H9 (cell line): ENCODE measurements at regions not wholly inside any gene's neighbourhood (a gene's known extent, or its start where the extent isn't known, plus 50 kb on each side); places are given as distances from the start of the nearest gene placed in this dataset.

Experiments
- DNase-seq: peaks from one replicate; pipeline ENCODE4 v3.0.0-alpha.2; 2017
- H2AFZ ChIP-seq: one replicate; pipeline ENCODE4 v1.6.1; 2013; ENCODE audit warnings: mild to moderate bottlenecking, low read length, control low read depth, moderate library complexity
- H2AK5ac ChIP-seq: 2 replicates; pipeline ENCODE4 v1.6.1; 2013; ENCODE audit warnings: low read length, control low read depth, mixed read lengths; ENCODE audit not compliant: insufficient read length
- H2BK120ac ChIP-seq: one replicate; pipeline ENCODE4 v1.6.1; 2013; ENCODE audit warnings: low read depth, mild to moderate bottlenecking, low read length, control low read depth, inconsistent platforms; ENCODE audit not compliant: poor library complexity, severe bottlenecking
- H2BK12ac ChIP-seq: 2 replicates; pipeline ENCODE4 v1.6.1; 2013; ENCODE audit warnings: low read length, control low read depth, mixed read lengths, low read depth; ENCODE audit not compliant: insufficient read length
- H2BK15ac ChIP-seq: 2 replicates; pipeline ENCODE4 v1.6.1; 2013; ENCODE audit warnings: low read depth, low read length, control low read depth
- H2BK20ac ChIP-seq: one replicate; pipeline ENCODE4 v1.6.1; 2013; ENCODE audit warnings: low read depth, mild to moderate bottlenecking, low read length, control low read depth, inconsistent platforms; ENCODE audit not compliant: poor library complexity, severe bottlenecking
- H2BK5ac ChIP-seq: 2 replicates; pipeline ENCODE4 v1.6.1; 2013; ENCODE audit warnings: low read length, control low read depth, mixed read lengths; ENCODE audit not compliant: insufficient read length
- H3K14ac ChIP-seq: 2 replicates; pipeline ENCODE4 v1.6.1; 2013; ENCODE audit warnings: low read length, control low read depth; ENCODE audit not compliant: insufficient read depth
- H3K18ac ChIP-seq: 2 replicates; pipeline ENCODE4 v1.6.1; 2013; ENCODE audit warnings: low read depth, mild to moderate bottlenecking, mixed read lengths, low read length, control low read depth; ENCODE audit not compliant: insufficient read length
- H3K23ac ChIP-seq: 2 replicates; pipeline ENCODE4 v1.6.1; 2013; ENCODE audit warnings: low read length, control low read depth, mixed read lengths, low read depth; ENCODE audit not compliant: insufficient read length
- H3K23me2 ChIP-seq: 2 replicates; pipeline ENCODE4 v1.6.1; 2013; ENCODE audit warnings: low read depth, mild to moderate bottlenecking, mixed read lengths, low read length, control low read depth; ENCODE audit not compliant: insufficient read length, poor library complexity, severe bottlenecking
- H3K27ac ChIP-seq: 2 replicates; pipeline ENCODE4 v1.5.1; 2013; ENCODE audit warnings: low read length, control low read depth, mixed read lengths, low read depth; ENCODE audit not compliant: insufficient read length
- H3K27me3 ChIP-seq: 2 replicates; pipeline ENCODE4 v1.6.1; 2013; ENCODE audit warnings: low read length, control low read depth, inconsistent platforms; ENCODE audit not compliant: insufficient read depth
- H3K4ac ChIP-seq: 2 replicates; pipeline ENCODE4 v1.6.1; 2013; ENCODE audit warnings: low read depth, mild to moderate bottlenecking, control low read depth, inconsistent platforms, low read length, moderate library complexity
- H3K4me1 ChIP-seq: 2 replicates; pipeline ENCODE4 v1.6.1; 2013; ENCODE audit warnings: low read length, control low read depth, inconsistent platforms; ENCODE audit not compliant: insufficient read depth
- H3K4me2 ChIP-seq: 2 replicates; pipeline ENCODE4 v1.6.1; 2013; ENCODE audit warnings: low read length, control low read depth, mixed read lengths; ENCODE audit not compliant: insufficient read length, insufficient read depth
- H3K56ac ChIP-seq: 2 replicates; pipeline ENCODE4 v1.6.1; 2013; ENCODE audit warnings: low read depth, mild to moderate bottlenecking, mixed read lengths, low read length, control low read depth; ENCODE audit not compliant: insufficient read length
- H3K79me1 ChIP-seq: 2 replicates; pipeline ENCODE4 v1.6.1; 2013; ENCODE audit warnings: low read depth, mild to moderate bottlenecking, moderate library complexity, low read length, control low read depth, inconsistent platforms; ENCODE audit not compliant: insufficient read depth, poor library complexity, severe bottlenecking
- H3K79me2 ChIP-seq: 2 replicates; pipeline ENCODE4 v1.6.1; 2013; ENCODE audit warnings: low read length, control low read depth, inconsistent platforms; ENCODE audit not compliant: insufficient read depth
- H3K9ac ChIP-seq: 2 replicates; pipeline ENCODE4 v1.6.1; 2013; ENCODE audit warnings: low read length, control low read depth, mixed read lengths; ENCODE audit not compliant: insufficient read length; ENCODE audit errors: extremely low read depth
- H3K9me3 ChIP-seq: one replicate; pipeline ENCODE4 v1.6.1; 2013; ENCODE audit warnings: low read depth, low read length, inconsistent platforms; ENCODE audit not compliant: control insufficient read depth
- H3T11ph ChIP-seq: one replicate; pipeline ENCODE4 v1.6.1; 2013; ENCODE audit warnings: mild to moderate bottlenecking, low read length, control low read depth, inconsistent platforms
- H4K20me1 ChIP-seq: one replicate; pipeline ENCODE4 v1.6.1; 2013; ENCODE audit not compliant: control insufficient read depth, insufficient read length, insufficient read depth
- H4K5ac ChIP-seq: 2 replicates; pipeline ENCODE4 v1.6.1; 2013; ENCODE audit warnings: low read depth, mild to moderate bottlenecking, mixed read lengths, low read length, control low read depth; ENCODE audit not compliant: insufficient read length
- H4K8ac ChIP-seq: replicated peaks from 2 replicates; pipeline ENCODE4 v1.6.1; 2013; ENCODE audit warnings: low read length, control low read depth, mixed read lengths, low read depth; ENCODE audit not compliant: insufficient read length
- H4K91ac ChIP-seq: 2 replicates; pipeline ENCODE4 v1.6.1; 2013; ENCODE audit warnings: low read depth, mild to moderate bottlenecking, moderate library complexity, mixed read lengths, low read length, control low read depth; ENCODE audit not compliant: insufficient read length
- H3K27ac Mint-ChIP-seq, 3 experiments: 2 replicates in 2 of 3; 3 replicates in 1 of 3; pipeline ENCODE4 v1.8.0; 2020 to 2021; ENCODE audit warnings: mixed read lengths in 3 of 3, mild to moderate bottlenecking in 1 of 3, moderate library complexity in 1 of 3
- H3K27me3 Mint-ChIP-seq: 2 replicates; pipeline ENCODE4 v1.8.0; 2021; ENCODE audit warnings: low read depth, mild to moderate bottlenecking, moderate library complexity, mixed read lengths
- H3K36me3 Mint-ChIP-seq, 3 experiments: 2 replicates in 2 of 3; 3 replicates in 1 of 3; pipeline ENCODE4 v1.8.0; 2020 to 2021; ENCODE audit warnings: low read depth in 3 of 3, mixed read lengths in 3 of 3; ENCODE audit not compliant: insufficient read depth in 1 of 3
- H3K4me1 Mint-ChIP-seq, 2 experiments: 2 replicates each; pipeline ENCODE4 v1.8.0; 2020; ENCODE audit warnings: mixed read lengths in 2 of 2
- H3K4me3 Mint-ChIP-seq, 2 experiments: 2 replicates in 1 of 2; 3 replicates in 1 of 2; pipeline ENCODE4 v1.8.0; 2020 to 2021; ENCODE audit warnings: mild to moderate bottlenecking in 2 of 2, mixed read lengths in 2 of 2, moderate library complexity in 1 of 2
- H3K9me3 Mint-ChIP-seq, 2 experiments: 2 replicates in 1 of 2; 3 replicates in 1 of 2; pipeline ENCODE4 v1.8.0; 2020; ENCODE audit warnings: mild to moderate bottlenecking in 2 of 2, mixed read lengths in 2 of 2, moderate library complexity in 1 of 2
- CTCF ChIP-seq: fragments of 200-600 bp; sonication (generic); conservative IDR thresholded peaks from 3 replicates; pipeline ENCODE4 v1.8.0; 2021; ENCODE audit warnings: antibody characterized with exemption, mild to moderate bottlenecking
- WGBS: extraction: QIAGEN DNeasy Blood & Tissue Kit; methylation state at CpG from one replicate; pipeline ENCODE4 v1.1.7; 2013; ENCODE audit warnings: missing lambda C conversion rate, low lambda C conversion rate, mixed read lengths; ENCODE audit not compliant: insufficient read length; ENCODE audit errors: extremely low coverage; 5-methylcytosine and 5-hydroxymethylcytosine counted together

- no peak overlapping the region for H3K27ac ChIP-seq
- no peak overlapping the region for H3K56ac ChIP-seq
- H2BK120ac ChIP-seq: no peak overlapping the region
- H3K9me3 ChIP-seq: no peaks in the 10 kb centered on the region
- no peaks in the 10 kb centered on the region for H3K23me2 ChIP-seq
- DNase-seq: no peak
- no peak overlapping the region for H3K14ac ChIP-seq
- H3K4me3 Mint-ChIP-seq: no peak overlapping the region
- H2BK20ac ChIP-seq: no peak overlapping the region
- TF ChIP-seq CTCF: no peak
- no peak overlapping the region for H4K8ac ChIP-seq
- no peak overlapping the region for H2BK5ac ChIP-seq
- no peak overlapping the region for H2AFZ ChIP-seq
- H3K4me1 Mint-ChIP-seq: peaks cover 18 to 24% of the 10 kb centered on the region in 2 experiments
- no peak overlapping the region for H2AK5ac ChIP-seq
- WGBS: no CpG with 5 or more reads among the region's 4 CpGs
- H3K79me2 ChIP-seq: no peaks in the 10 kb centered on the region
- H4K20me1 ChIP-seq: no peaks in the 10 kb centered on the region
- H3K18ac ChIP-seq: no peak overlapping the region
- no peaks in the 10 kb centered on the region for H3K79me1 ChIP-seq
- H3K4me1 ChIP-seq: no peaks in the 10 kb centered on the region
- H4K5ac ChIP-seq: no peak overlapping the region
- H3K9me3 Mint-ChIP-seq: no peaks in the 10 kb centered on the region; a peak in 3 of 5 replicates
- no peaks in the 10 kb centered on the region; the same call in none of the 2 replicates for H3K27me3 Mint-ChIP-seq
- H4K91ac ChIP-seq: no peak overlapping the region
- H3K4ac ChIP-seq: no peak overlapping the region
- no peaks in the 10 kb centered on the region for H3K27me3 ChIP-seq
- no peaks in the 10 kb centered on the region for H3K36me3 Mint-ChIP-seq
- no peak overlapping the region for H3K9ac ChIP-seq
- H2BK12ac ChIP-seq: no peak overlapping the region
- no peak overlapping the region for H3K23ac ChIP-seq
- no peak overlapping the region for H3K27ac Mint-ChIP-seq
- H2BK15ac ChIP-seq: no peak overlapping the region
- no peak overlapping the region for H3K4me2 ChIP-seq
- H3T11ph ChIP-seq: no peak overlapping the region
These were observed 233.6 kb downstream of the BCL11B start for GRCh38 chr14:99038431-99038820.
